ENCODE measurements at regions not wholly inside any gene's neighbourhood (a gene's known extent, or its start where the extent isn't known, plus 50 kb on each side); places are given as distances from the start of the nearest gene placed in this dataset.

- TF ChIP-seq CTCF (IDR thresholded peaks at IDR 0.05; ENCODE audit: low read depth, low read length, missing control alignments), result no peak
- H3K4me3 ChIP-seq (replicated peaks; ENCODE audit: low read depth, low read length), result no peak overlapping the region
- DNase-seq (ENCODE audit: extremely low read depth, low read depth), result no peak
Observed at GRCh38 chr5:82809420-82810143, 267.6 kb downstream of the TMEM167A start.

GRCh38 chr5:82808960-82809359 is 268.2 kb downstream of the TMEM167A start:
- TF ChIP-seq CTCF (IDR thresholded peaks at IDR 0.05; ENCODE audit: low read depth, low read length, missing control alignments), result no peak
- DNase-seq (ENCODE audit: extremely low read depth, low read depth), result no peak
- H3K4me3 ChIP-seq (replicated peaks; ENCODE audit: low read depth, low read length), result no peak overlapping the region

- no peak for TF ChIP-seq CTCF (IDR thresholded peaks at IDR 0.05; ENCODE audit: low read depth, low read length, missing control alignments)
- no peak for DNase-seq (ENCODE audit: extremely low read depth, low read depth)
- H3K4me3 ChIP-seq (replicated peaks; ENCODE audit: low read depth, low read length), result no peak overlapping the region
Observed at GRCh38 chr5:82807021-82807420, 270.2 kb downstream of the TMEM167A start.

GRCh38 chr5:82806513-82806912 is 270.7 kb downstream of the TMEM167A start:
- DNase-seq (ENCODE audit: extremely low read depth, low read depth), result no peak
- H3K4me3 ChIP-seq (replicated peaks; ENCODE audit: low read depth, low read length), result no peak overlapping the region
- no peak for TF ChIP-seq CTCF (IDR thresholded peaks at IDR 0.05; ENCODE audit: low read depth, low read length, missing control alignments)

- no peak overlapping the region for H3K4me3 ChIP-seq (replicated peaks; ENCODE audit: low read depth, low read length)
- no peak for DNase-seq (ENCODE audit: extremely low read depth, low read depth)
- TF ChIP-seq CTCF (IDR thresholded peaks at IDR 0.05; ENCODE audit: low read depth, low read length, missing control alignments), result no peak
Observed at GRCh38 chr5:82804155-82804690, 273.0 kb downstream of the TMEM167A start.

- TF ChIP-seq CTCF (IDR thresholded peaks at IDR 0.05; ENCODE audit: low read depth, low read length, missing control alignments), result no peak
- no peak for DNase-seq (ENCODE audit: extremely low read depth, low read depth)
- no peak overlapping the region for H3K4me3 ChIP-seq (replicated peaks; ENCODE audit: low read depth, low read length)
Observed at GRCh38 chr5:82802954-82803353, 274.2 kb downstream of the TMEM167A start.
